ENCODE measurements at regions not wholly inside any gene's neighbourhood (a gene's known extent, or its start where the extent isn't known, plus 50 kb on each side); places are given as distances from the start of the nearest gene placed in this dataset.

DNA sequence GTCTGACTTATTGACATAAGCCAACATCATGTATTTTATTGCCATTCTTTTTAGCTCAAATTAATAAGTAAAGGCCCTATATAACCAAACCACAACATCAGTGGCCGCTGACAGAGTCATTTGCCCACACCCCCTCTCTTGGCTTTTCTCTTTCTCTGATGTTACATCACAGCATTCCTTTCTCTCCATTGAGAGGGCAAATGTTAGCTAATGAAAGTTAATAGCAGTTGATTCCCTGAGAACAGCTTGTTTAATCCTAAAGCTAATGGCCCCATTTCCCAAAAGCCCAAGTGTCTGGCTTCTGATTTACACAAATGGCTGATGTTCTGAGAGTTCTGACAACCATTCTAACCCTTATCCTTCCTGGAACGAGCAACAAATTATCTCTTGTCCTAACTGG is 308.8 kb downstream of the SNAPC1 start:
- TF ChIP-seq, protein P1, sequence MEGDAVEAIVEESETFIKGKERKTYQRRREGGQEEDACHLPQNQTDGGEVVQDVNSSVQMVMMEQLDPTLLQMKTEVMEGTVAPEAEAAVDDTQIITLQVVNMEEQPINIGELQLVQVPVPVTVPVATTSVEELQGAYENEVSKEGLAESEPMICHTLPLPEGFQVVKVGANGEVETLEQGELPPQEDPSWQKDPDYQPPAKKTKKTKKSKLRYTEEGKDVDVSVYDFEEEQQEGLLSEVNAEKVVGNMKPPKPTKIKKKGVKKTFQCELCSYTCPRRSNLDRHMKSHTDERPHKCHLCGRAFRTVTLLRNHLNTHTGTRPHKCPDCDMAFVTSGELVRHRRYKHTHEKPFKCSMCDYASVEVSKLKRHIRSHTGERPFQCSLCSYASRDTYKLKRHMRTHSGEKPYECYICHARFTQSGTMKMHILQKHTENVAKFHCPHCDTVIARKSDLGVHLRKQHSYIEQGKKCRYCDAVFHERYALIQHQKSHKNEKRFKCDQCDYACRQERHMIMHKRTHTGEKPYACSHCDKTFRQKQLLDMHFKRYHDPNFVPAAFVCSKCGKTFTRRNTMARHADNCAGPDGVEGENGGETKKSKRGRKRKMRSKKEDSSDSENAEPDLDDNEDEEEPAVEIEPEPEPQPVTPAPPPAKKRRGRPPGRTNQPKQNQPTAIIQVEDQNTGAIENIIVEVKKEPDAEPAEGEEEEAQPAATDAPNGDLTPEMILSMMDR (IDR thresholded peaks at IDR 0.05), result no peak
- TF ChIP-seq POLR2A (IDR thresholded peaks at IDR 0.05) (no peak), POLR2AphosphoS5 (IDR thresholded peaks at IDR 0.05; ENCODE audit: insufficient read depth in 1 of 2, low read depth in 1 of 2) (no peak)

Measured in vagina (tissue), 2 donors.